ENCODE measurements at regions not wholly inside any gene's neighbourhood (a gene's known extent, or its start where the extent isn't known, plus 50 kb on each side); places are given as distances from the start of the nearest gene placed in this dataset.

DNA sequence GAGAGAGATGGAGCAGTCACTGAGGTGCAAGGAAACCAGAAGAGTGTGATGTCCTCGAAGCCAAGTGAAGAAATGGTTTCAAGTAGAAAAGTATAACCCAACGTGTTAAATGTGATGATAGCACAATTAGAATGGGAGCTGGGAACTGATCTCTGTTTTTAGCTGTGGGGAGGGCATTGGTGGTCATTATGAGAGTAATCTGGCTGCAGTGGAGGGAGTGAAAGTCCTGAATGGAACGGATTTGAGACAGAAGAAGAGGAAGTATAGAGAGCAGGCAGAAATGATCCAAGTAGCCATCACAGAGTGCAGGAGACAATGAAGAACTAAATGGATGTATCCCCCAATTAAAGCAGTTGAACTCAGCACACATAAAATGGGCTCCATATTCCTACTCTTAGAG is 235.3 kb downstream of the IGSF11 start:
- H2AFZ ChIP-seq (ENCODE audit: low read depth), result no peak overlapping the region
- POLR2A ChIA-PET, result no interaction called here
- DNase-seq, result no peak
- no peak overlapping the region for H3K9ac ChIP-seq
- H3F3A ChIP-seq (replicated peaks; ENCODE audit: insufficient read depth), result no peaks in the 10 kb centered on the region
- H3K9me3 ChIP-seq, result no peaks in the 10 kb centered on the region
- H3K79me2 ChIP-seq (ENCODE audit: insufficient read depth), result no peaks in the 10 kb centered on the region
- no peaks in the 10 kb centered on the region for H3K27me3 ChIP-seq (ENCODE audit: insufficient read depth)
- WGBS (ENCODE audit: low lambda C conversion rate), result 15% methylated on average over 3 of the region's 3 CpGs
- H3K27ac ChIP-seq (ENCODE audit: low read depth in 2 of 2, low read length in 1 of 2), result no peak overlapping the region
- H3K4me2 ChIP-seq, result no peak overlapping the region
- no peaks in the 10 kb centered on the region for H4K20me1 ChIP-seq (ENCODE audit: insufficient read depth)
- CTCF ChIA-PET, result interaction anchor here (1.1 kb wide), 1 partner anchor 11 kb away, joined by 4 read pairs; no protein-coding TSS in a partner anchor
- H3K36me3 ChIP-seq (replicated peaks in 1 of 2; ENCODE audit: control insufficient read depth in 1 of 2, insufficient read depth in 2 of 2, low read length in 1 of 2), result no peaks in the 10 kb centered on the region
- TF ChIP-seq RXRA (IDR thresholded peaks at IDR 0.05; ENCODE audit: borderline replicate concordance, low read depth) (no peak), GATA2 (CRISPR knock-in tag; IDR thresholded peaks at IDR 0.05) (no peak), MEF2A (IDR thresholded peaks at IDR 0.05; ENCODE audit: borderline replicate concordance, low read depth) (no peak), ELF1 (IDR thresholded peaks at IDR 0.05) (no peak), SMC3 (IDR thresholded peaks at IDR 0.05; ENCODE audit: low read depth, low read length) (no peak), YY1 (IDR thresholded peaks at IDR 0.05; ENCODE audit: low read depth) (no peak), CHD2 (IDR thresholded peaks at IDR 0.05; ENCODE audit: low read length, partially characterized antibody) (no peak), RCOR1 (IDR thresholded peaks at IDR 0.05; ENCODE audit: low read length) (no peak), FOXJ3 (CRISPR knock-in tag; IDR thresholded peaks at IDR 0.05) (no peak), JUND (IDR thresholded peaks at IDR 0.05) (no peak), FOSL2 (IDR thresholded peaks at IDR 0.05; ENCODE audit: borderline replicate concordance, low read depth) (no peak), GABPA (IDR thresholded peaks at IDR 0.05; ENCODE audit: low read depth) (no peak), SIN3A (IDR thresholded peaks at IDR 0.05; ENCODE audit: borderline replicate concordance, low read depth, low read length) (no peak), EP300 (IDR thresholded peaks at IDR 0.05; ENCODE audit: borderline replicate concordance in 1 of 2, low read depth in 1 of 2, low read length in 1 of 2) (no peak), TEAD4 (IDR thresholded peaks at IDR 0.05; ENCODE audit: borderline replicate concordance, insufficient read depth) (no peak)
- TF ChIP-seq, protein P1, sequence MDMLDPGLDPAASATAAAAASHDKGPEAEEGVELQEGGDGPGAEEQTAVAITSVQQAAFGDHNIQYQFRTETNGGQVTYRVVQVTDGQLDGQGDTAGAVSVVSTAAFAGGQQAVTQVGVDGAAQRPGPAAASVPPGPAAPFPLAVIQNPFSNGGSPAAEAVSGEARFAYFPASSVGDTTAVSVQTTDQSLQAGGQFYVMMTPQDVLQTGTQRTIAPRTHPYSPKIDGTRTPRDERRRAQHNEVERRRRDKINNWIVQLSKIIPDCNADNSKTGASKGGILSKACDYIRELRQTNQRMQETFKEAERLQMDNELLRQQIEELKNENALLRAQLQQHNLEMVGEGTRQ (IDR thresholded peaks at IDR 0.05; ENCODE audit: borderline replicate concordance, low read depth, low read length), result no peak
- TF ChIP-seq, protein P2, sequence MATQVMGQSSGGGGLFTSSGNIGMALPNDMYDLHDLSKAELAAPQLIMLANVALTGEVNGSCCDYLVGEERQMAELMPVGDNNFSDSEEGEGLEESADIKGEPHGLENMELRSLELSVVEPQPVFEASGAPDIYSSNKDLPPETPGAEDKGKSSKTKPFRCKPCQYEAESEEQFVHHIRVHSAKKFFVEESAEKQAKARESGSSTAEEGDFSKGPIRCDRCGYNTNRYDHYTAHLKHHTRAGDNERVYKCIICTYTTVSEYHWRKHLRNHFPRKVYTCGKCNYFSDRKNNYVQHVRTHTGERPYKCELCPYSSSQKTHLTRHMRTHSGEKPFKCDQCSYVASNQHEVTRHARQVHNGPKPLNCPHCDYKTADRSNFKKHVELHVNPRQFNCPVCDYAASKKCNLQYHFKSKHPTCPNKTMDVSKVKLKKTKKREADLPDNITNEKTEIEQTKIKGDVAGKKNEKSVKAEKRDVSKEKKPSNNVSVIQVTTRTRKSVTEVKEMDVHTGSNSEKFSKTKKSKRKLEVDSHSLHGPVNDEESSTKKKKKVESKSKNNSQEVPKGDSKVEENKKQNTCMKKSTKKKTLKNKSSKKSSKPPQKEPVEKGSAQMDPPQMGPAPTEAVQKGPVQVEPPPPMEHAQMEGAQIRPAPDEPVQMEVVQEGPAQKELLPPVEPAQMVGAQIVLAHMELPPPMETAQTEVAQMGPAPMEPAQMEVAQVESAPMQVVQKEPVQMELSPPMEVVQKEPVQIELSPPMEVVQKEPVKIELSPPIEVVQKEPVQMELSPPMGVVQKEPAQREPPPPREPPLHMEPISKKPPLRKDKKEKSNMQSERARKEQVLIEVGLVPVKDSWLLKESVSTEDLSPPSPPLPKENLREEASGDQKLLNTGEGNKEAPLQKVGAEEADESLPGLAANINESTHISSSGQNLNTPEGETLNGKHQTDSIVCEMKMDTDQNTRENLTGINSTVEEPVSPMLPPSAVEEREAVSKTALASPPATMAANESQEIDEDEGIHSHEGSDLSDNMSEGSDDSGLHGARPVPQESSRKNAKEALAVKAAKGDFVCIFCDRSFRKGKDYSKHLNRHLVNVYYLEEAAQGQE (IDR thresholded peaks at IDR 0.05; ENCODE audit: low read depth, low read length), result no peak
- TF ChIP-seq, protein P3, sequence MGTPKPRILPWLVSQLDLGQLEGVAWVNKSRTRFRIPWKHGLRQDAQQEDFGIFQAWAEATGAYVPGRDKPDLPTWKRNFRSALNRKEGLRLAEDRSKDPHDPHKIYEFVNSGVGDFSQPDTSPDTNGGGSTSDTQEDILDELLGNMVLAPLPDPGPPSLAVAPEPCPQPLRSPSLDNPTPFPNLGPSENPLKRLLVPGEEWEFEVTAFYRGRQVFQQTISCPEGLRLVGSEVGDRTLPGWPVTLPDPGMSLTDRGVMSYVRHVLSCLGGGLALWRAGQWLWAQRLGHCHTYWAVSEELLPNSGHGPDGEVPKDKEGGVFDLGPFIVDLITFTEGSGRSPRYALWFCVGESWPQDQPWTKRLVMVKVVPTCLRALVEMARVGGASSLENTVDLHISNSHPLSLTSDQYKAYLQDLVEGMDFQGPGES (IDR thresholded peaks at IDR 0.05; ENCODE audit: low read depth, low read length), result no peak
- TF ChIP-seq, protein P4, sequence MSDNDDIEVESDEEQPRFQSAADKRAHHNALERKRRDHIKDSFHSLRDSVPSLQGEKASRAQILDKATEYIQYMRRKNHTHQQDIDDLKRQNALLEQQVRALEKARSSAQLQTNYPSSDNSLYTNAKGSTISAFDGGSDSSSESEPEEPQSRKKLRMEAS (IDR thresholded peaks at IDR 0.05; ENCODE audit: low read depth), result no peak
- H3K4me3 ChIP-seq (ENCODE audit: low read depth in 2 of 2, low read length in 1 of 2), result no peak overlapping the region
- no peaks in the 10 kb centered on the region; a peak in 1 of 4 replicates for H3K4me1 ChIP-seq (ENCODE audit: control insufficient read depth in 1 of 2, insufficient read depth in 2 of 2, low read depth in 1 of 2, low read length in 1 of 2)
- H3K9me2 ChIP-seq, result no peaks in the 10 kb centered on the region
